Panc1 (cell line): ENCODE measurements at regions not wholly inside any gene's neighbourhood (a gene's known extent, or its start where the extent isn't known, plus 50 kb on each side); places are given as distances from the start of the nearest gene placed in this dataset.

Experiments
- ATAC-seq: fragments of 200-7000 bp; cut with Tn5 transposase; 2 replicates; pipeline ENCODE4 v1.9.1; 2020; ENCODE audit warnings: mild to moderate bottlenecking, moderate library complexity
- BruUV-seq: library from RNA; stranded (reverse); fragments of 400-500 nt; replicated peaks from 2 replicates; lab custom pipeline; 2021; lab: Mats Ljungman, UMichigan
- CTCF ChIA-PET: fragments of 300-600 bp; sonication (Branson Sonifier 250); formaldehyde crosslinking; loops from one replicate; lab custom pipeline; 2022; ENCODE audit warnings: antibody characterized with exemption; lab: Charles Lee
- POLR2A ChIA-PET: fragments of 300-600 bp; sonication (Branson Sonifier 250); formaldehyde crosslinking; loops from one replicate; lab custom pipeline; 2022; ENCODE audit warnings: antibody characterized with exemption; lab: Charles Lee
- DNase-seq: peaks from one replicate; pipeline ENCODE4 v3.0.0-alpha.2; 2010; ENCODE audit warnings: low read depth, low spot score
- H3K27ac ChIP-seq: 2 replicates; pipeline ENCODE4 v1.5.1; 2011; ENCODE audit warnings: mild to moderate bottlenecking, low read length, inconsistent platforms
- H3K27me3 ChIP-seq: fragments of 200-500 bp; sonication (Bioruptor generic); 2 replicates; pipeline ENCODE4 v1.6.0; 2014; ENCODE audit warnings: low read length, inconsistent platforms; ENCODE audit not compliant: control insufficient read depth, insufficient read depth
- H3K36me3 ChIP-seq: fragments of 200-500 bp; sonication (Bioruptor generic); 2 replicates; pipeline ENCODE4 v1.5.1; 2014; ENCODE audit warnings: inconsistent platforms, mild to moderate bottlenecking, low read length, moderate library complexity; ENCODE audit not compliant: control insufficient read depth, insufficient read depth
- H3K4me1 ChIP-seq: 2 replicates; pipeline ENCODE4 v1.5.1; 2011; ENCODE audit warnings: inconsistent platforms, mild to moderate bottlenecking, low read length, moderate library complexity; ENCODE audit not compliant: control insufficient read depth, insufficient read depth
- H3K4me3 ChIP-seq, 2 experiments: 2 replicates each; pipeline ENCODE4 v1.5.1; 2011 to 2012; ENCODE audit warnings: low read depth in 2 of 2, low read length in 2 of 2, mild to moderate bottlenecking in 2 of 2, inconsistent platforms in 1 of 2, moderate library complexity in 1 of 2
- H3K9me3 ChIP-seq: fragments of 200-500 bp; sonication (Bioruptor generic); 2 replicates; pipeline ENCODE4 v1.5.1; 2014; ENCODE audit warnings: low read depth, mild to moderate bottlenecking, inconsistent platforms, low read length, moderate library complexity; ENCODE audit not compliant: control insufficient read depth, insufficient read depth
- CTCF ChIP-seq: fragments of 450-650 bp; IDR thresholded peaks from 2 replicates; pipeline ENCODE4 v1.5.1; 2017; ENCODE audit warnings: mild to moderate bottlenecking
- POLR2AphosphoS5 ChIP-seq: IDR thresholded peaks from 2 replicates; pipeline ENCODE4 v1.6.1; 2012; ENCODE audit warnings: mild to moderate bottlenecking, low read depth, low read length, moderate library complexity
- REST ChIP-seq, 2 experiments: IDR thresholded peaks; 2 replicates each; pipeline ENCODE4 v1.6.1; 2011 to 2012; ENCODE audit warnings: low read depth in 2 of 2, control low read depth in 1 of 2, low read length in 1 of 2, mild to moderate bottlenecking in 1 of 2, moderate library complexity in 1 of 2; ENCODE audit not compliant: insufficient read depth in 1 of 2
- SIN3A ChIP-seq: IDR thresholded peaks from 2 replicates; pipeline ENCODE4 v1.6.1; 2012; ENCODE audit warnings: low read depth, mild to moderate bottlenecking, low read length, moderate library complexity, borderline replicate concordance; ENCODE audit not compliant: insufficient read depth
- TCF7L2 ChIP-seq: IDR thresholded peaks from 2 replicates; pipeline ENCODE4 v1.6.1; 2011; ENCODE audit warnings: mild to moderate bottlenecking, low read depth, low read length, inconsistent platforms
- in situ Hi-C: cut with HindIII; loops from 2 replicates; pipeline ENCODE4 v1.10.0; 2016; ENCODE audit warnings: low sequenced_read_pairs, low pct_unique_long_range_greater_than_20kb
- intact Hi-C: fragments of 100-400 bp; cut with micrococcal nuclease; formaldehyde crosslinking; loops from one replicate; pipeline ENCODE4 v1.10.0; 2022; ENCODE audit not compliant: unreplicated experiment

- no peaks in the 10 kb centered on the region for H3K36me3 ChIP-seq
- intact Hi-C loops, result no loop called here
- H3K27ac ChIP-seq, result no peak overlapping the region
- no peak for ATAC-seq
- POLR2A ChIA-PET, result no interaction called here
- in situ Hi-C loops, result no loop called here
- H3K9me3 ChIP-seq, result no peaks in the 10 kb centered on the region
- DNase-seq, result no peak
- H3K4me3 ChIP-seq, result no peak overlapping the region
- no TSS peak for BruUV-seq
- H3K4me1 ChIP-seq, result no peaks in the 10 kb centered on the region
- CTCF ChIA-PET, result no interaction called here
- TF ChIP-seq TCF7L2, result no peak
- TF ChIP-seq POLR2AphosphoS5, result no peak
- TF ChIP-seq CTCF, result no peak
- TF ChIP-seq REST (IDR thresholded peaks at IDR 0.05; ENCODE audit: insufficient read depth in 1 of 2, low read depth in 2 of 2, low read length in 1 of 2), result no peak
- no peak for TF ChIP-seq SIN3A
- H3K27me3 ChIP-seq, result peaks cover 2% of the 10 kb centered on the region; the same call in 1 of the 2 replicates
These were observed 384.4 kb upstream of the TSHZ3 start for GRCh38 chr19:31733591-31733990.

GRCh38 chr19:31742249-31742648 lies 393.0 kb upstream of the TSHZ3 start:
- intact Hi-C loops, result no loop called here
- no peaks in the 10 kb centered on the region for H3K4me1 ChIP-seq
- POLR2A ChIA-PET, result no interaction called here
- no peaks in the 10 kb centered on the region for H3K27me3 ChIP-seq
- no TSS peak for BruUV-seq
- H3K9me3 ChIP-seq, result no peaks in the 10 kb centered on the region
- ATAC-seq, result no peak
- H3K36me3 ChIP-seq, result no peaks in the 10 kb centered on the region
- CTCF ChIA-PET, result no interaction called here
- no peak for DNase-seq
- no peak for TF ChIP-seq REST (IDR thresholded peaks at IDR 0.05; ENCODE audit: insufficient read depth in 1 of 2, low read depth in 2 of 2, low read length in 1 of 2)
- TF ChIP-seq TCF7L2, result no peak
- TF ChIP-seq SIN3A, result no peak
- TF ChIP-seq CTCF, result no peak
- TF ChIP-seq POLR2AphosphoS5, result no peak
- in situ Hi-C loops, result no loop called here
- H3K27ac ChIP-seq, result no peak overlapping the region
- no peak overlapping the region for H3K4me3 ChIP-seq
